GM23338 (cell line): ENCODE measurements at regions not wholly inside any gene's neighbourhood (a gene's known extent, or its start where the extent isn't known, plus 50 kb on each side); places are given as distances from the start of the nearest gene placed in this dataset.
A peak's percentile ranks its signal among the peaks of the same experiment; 100 is the strongest.

Source experiments
- ATAC-seq: fragments of 200-7000 bp; cut with Tn5 transposase; 3 replicates; pipeline ENCODE4 v1.9.1; 2020
- DNase-seq: peaks from one replicate; pipeline ENCODE4 v3.0.0-alpha.2; 2015; ENCODE audit warnings: low spot score
- H2AFZ ChIP-seq: fragments of 200-600 bp; sonication (generic); 2 replicates; pipeline ENCODE4 v1.8.0; 2016; ENCODE audit warnings: antibody characterized with exemption, mild to moderate bottlenecking, moderate library complexity
- H3F3A ChIP-seq: fragments of 200-600 bp; sonication (generic); replicated peaks from 2 replicates; pipeline ENCODE4 v1.8.0; 2017; ENCODE audit warnings: antibody characterized with exemption, mixed run types, low read depth
- H3K27ac ChIP-seq: fragments of 200-600 bp; sonication (generic); 2 replicates; pipeline ENCODE4 v1.6.1; 2016; ENCODE audit warnings: low read depth
- H3K27me3 ChIP-seq: fragments of 200-600 bp; sonication (generic); 2 replicates; pipeline ENCODE4 v1.8.0; 2016; ENCODE audit warnings: mild to moderate bottlenecking, mixed run types, moderate library complexity; ENCODE audit not compliant: insufficient read depth
- H3K36me3 ChIP-seq: fragments of 200-600 bp; sonication (generic); 2 replicates; pipeline ENCODE4 v1.8.0; 2016; ENCODE audit warnings: mild to moderate bottlenecking; ENCODE audit not compliant: insufficient read depth
- H3K4me1 ChIP-seq: fragments of 200-600 bp; sonication (generic); 2 replicates; pipeline ENCODE4 v1.8.0; 2016; ENCODE audit warnings: mild to moderate bottlenecking, moderate library complexity; ENCODE audit not compliant: insufficient read depth
- H3K4me2 ChIP-seq: fragments of 200-600 bp; sonication (generic); 2 replicates; pipeline ENCODE4 v1.7.1; 2017; ENCODE audit warnings: mixed run types
- H3K4me3 ChIP-seq: fragments of 200-600 bp; sonication (generic); 2 replicates; pipeline ENCODE4 v1.6.1; 2016; ENCODE audit warnings: mixed run types
- H3K79me2 ChIP-seq: fragments of 200-600 bp; sonication (generic); replicated peaks from 2 replicates; pipeline ENCODE4 v1.8.0; 2017; ENCODE audit warnings: mild to moderate bottlenecking; ENCODE audit not compliant: insufficient read depth
- H3K9me2 ChIP-seq: fragments of 200-600 bp; sonication (generic); 2 replicates; pipeline ENCODE4 v1.8.0; 2017; ENCODE audit not compliant: insufficient read depth
- H4K20me1 ChIP-seq: fragments of 200-600 bp; sonication (generic); replicated peaks from 2 replicates; pipeline ENCODE4 v1.8.0; 2017; ENCODE audit warnings: mild to moderate bottlenecking; ENCODE audit not compliant: insufficient read depth
- H3K27ac Mint-ChIP-seq: 2 replicates; pipeline ENCODE4 v1.8.0; 2020; ENCODE audit warnings: inconsistent platforms, mild to moderate bottlenecking, moderate library complexity, mixed read lengths
- H3K27me3 Mint-ChIP-seq: 3 replicates; pipeline ENCODE4 v1.8.0; 2022; ENCODE audit warnings: low read depth, mild to moderate bottlenecking, moderate library complexity, mixed read lengths, inconsistent platforms; ENCODE audit not compliant: insufficient read depth, poor library complexity
- H3K36me3 Mint-ChIP-seq: 3 replicates; pipeline ENCODE4 v1.8.0; 2021; ENCODE audit warnings: low read depth, mild to moderate bottlenecking, inconsistent platforms, moderate library complexity, mixed read lengths
- H3K4me1 Mint-ChIP-seq: 3 replicates; pipeline ENCODE4 v1.8.0; 2020; ENCODE audit warnings: mild to moderate bottlenecking, inconsistent platforms, mixed read lengths
- H3K4me3 Mint-ChIP-seq: 3 replicates; pipeline ENCODE4 v1.8.0; 2021; ENCODE audit warnings: moderate library complexity, mild to moderate bottlenecking, inconsistent platforms, mixed read lengths
- H3K9me3 Mint-ChIP-seq: 3 replicates; pipeline ENCODE4 v1.8.0; 2020; ENCODE audit warnings: moderate library complexity, mild to moderate bottlenecking, inconsistent platforms, mixed read lengths
- CREB1 ChIP-seq: fragments of 250-450 bp; sonication (Bioruptor Pico); IDR thresholded peaks from 2 replicates; pipeline ENCODE4 v1.5.0; 2020; ENCODE audit warnings: low read depth, mild to moderate bottlenecking, moderate library complexity
- CTCF ChIP-seq, 2 experiments: fragments of 200-600 bp in 1 of 2; sonication (generic) in 1 of 2; conservative IDR thresholded peaks; 2 replicates each; pipeline versions ENCODE4 v1.5.1 to v1.6.1; 2016 to 2017; ENCODE audit warnings: antibody characterized with exemption in 2 of 2, low read depth in 2 of 2, mild to moderate bottlenecking in 2 of 2, moderate library complexity in 1 of 2
- ETS1 ChIP-seq: IDR thresholded peaks from 2 replicates; pipeline ENCODE4 v1.6.1; 2016; ENCODE audit warnings: antibody characterized with exemption
- EZH2 ChIP-seq: fragments of 200-600 bp; sonication (generic); IDR thresholded peaks from one replicate; pipeline ENCODE4 v1.8.0; 2017; ENCODE audit warnings: antibody characterized with exemption, mild to moderate bottlenecking, low read depth; ENCODE audit not compliant: unreplicated experiment
- EZH2phosphoT487 ChIP-seq: fragments of 200-600 bp; sonication (generic); IDR thresholded peaks from one replicate; pipeline ENCODE4 v1.8.1; 2018; ENCODE audit warnings: antibody characterized with exemption; ENCODE audit not compliant: unreplicated experiment
- JUNB ChIP-seq: IDR thresholded peaks from one replicate; pipeline ENCODE4 v1.6.1; 2016; ENCODE audit warnings: antibody characterized with exemption; ENCODE audit not compliant: unreplicated experiment
- NANOG ChIP-seq: IDR thresholded peaks from 2 replicates; pipeline ENCODE4 v1.6.1; 2016; ENCODE audit warnings: antibody characterized with exemption, borderline replicate concordance
- POLR2AphosphoS5 ChIP-seq: IDR thresholded peaks from 2 replicates; pipeline ENCODE4 v1.6.1; 2016; ENCODE audit warnings: antibody characterized with exemption, low read depth
- REST ChIP-seq: IDR thresholded peaks from one replicate; pipeline ENCODE4 v1.6.1; 2018; ENCODE audit warnings: antibody characterized with exemption; ENCODE audit not compliant: unreplicated experiment
- STAT1 ChIP-seq: IDR thresholded peaks from one replicate; pipeline ENCODE4 v1.6.1; 2016; ENCODE audit warnings: antibody characterized with exemption; ENCODE audit not compliant: unreplicated experiment
- ZNF114 ChIP-seq: fragments of 250-450 bp; sonication (Bioruptor Pico); IDR thresholded peaks from 2 replicates; pipeline ENCODE4 v1.5.0; 2020; ENCODE audit warnings: mild to moderate bottlenecking, moderate library complexity
- ZNF331 ChIP-seq: fragments of 250-450 bp; sonication (Bioruptor Pico); IDR thresholded peaks from 2 replicates; pipeline ENCODE4 v1.5.0; 2020; ENCODE audit warnings: low read depth, mild to moderate bottlenecking, moderate library complexity
- ZNF462 ChIP-seq: fragments of 250-450 bp; sonication (Bioruptor Pico); IDR thresholded peaks from 2 replicates; pipeline ENCODE4 v1.5.0; 2020; ENCODE audit warnings: mild to moderate bottlenecking, moderate library complexity

- no peak overlapping the region for H3K27ac ChIP-seq
- H3K4me2 ChIP-seq = no peak overlapping the region
- no peak overlapping the region for H3K4me3 Mint-ChIP-seq
- H3K4me3 ChIP-seq = no peak overlapping the region
- no peaks in the 10 kb centered on the region for H3K36me3 Mint-ChIP-seq
- DNase-seq (no peak), ATAC-seq (no peak)
- no peaks in the 10 kb centered on the region for H3K9me2 ChIP-seq
- H3K27ac Mint-ChIP-seq = no peak overlapping the region
- peaks cover 2% of the 10 kb centered on the region for H3K27me3 Mint-ChIP-seq
- H3K4me1 ChIP-seq = no peaks in the 10 kb centered on the region
- peaks cover 7% of the 10 kb centered on the region; the same call in 2 of the 3 replicates for H3K4me1 Mint-ChIP-seq
- no peaks in the 10 kb centered on the region for H3K27me3 ChIP-seq
- no peaks in the 10 kb centered on the region for H4K20me1 ChIP-seq
- peak overlapping the region; percentile 16; the same call in 1 of the 2 replicates for H2AFZ ChIP-seq
- no peaks in the 10 kb centered on the region for H3F3A ChIP-seq
- H3K79me2 ChIP-seq = no peaks in the 10 kb centered on the region
- H3K9me3 Mint-ChIP-seq = 0 out of 3 replicates have a peak, but pooled peaks cover under 1% of the 10 kb centered on the region
- no peaks in the 10 kb centered on the region for H3K36me3 ChIP-seq
- TF ChIP-seq ZNF331 (no peak), CREB1 (CRISPR knock-in tag) (no peak), ZNF114 (no peak), REST (no peak), ETS1 (no peak), EZH2 (no peak), POLR2AphosphoS5 (no peak), CTCF (conservative IDR thresholded peaks at IDR 0.05; ENCODE audit: low read depth in 2 of 2) (no peak), JUNB (no peak), EZH2phosphoT487 (no peak), STAT1 (no peak), ZNF462 (CRISPR knock-in tag) (no peak), NANOG (no peak)
Measured at GRCh38 chr2:161555826-161556225, 68.4 kb upstream of the SLC4A10 start.
